ENCODE measurements at regions not wholly inside any gene's neighbourhood (a gene's known extent, or its start where the extent isn't known, plus 50 kb on each side); places are given as distances from the start of the nearest gene placed in this dataset.
A peak's percentile ranks its signal among the peaks of the same experiment; 100 is the strongest.

- DNase-seq (ENCODE audit: insufficient read length, low spot score, missing footprints), result no peak
- no peak overlapping the region for H2AFZ ChIP-seq (ENCODE audit: low read length)
- H3K4me3 ChIP-seq (ENCODE audit: insufficient read depth, low read length), result no peak overlapping the region
Observed at GRCh38 chr6:154673919-154674318, 59.3 kb upstream of the SCAF8 start.

DNA sequence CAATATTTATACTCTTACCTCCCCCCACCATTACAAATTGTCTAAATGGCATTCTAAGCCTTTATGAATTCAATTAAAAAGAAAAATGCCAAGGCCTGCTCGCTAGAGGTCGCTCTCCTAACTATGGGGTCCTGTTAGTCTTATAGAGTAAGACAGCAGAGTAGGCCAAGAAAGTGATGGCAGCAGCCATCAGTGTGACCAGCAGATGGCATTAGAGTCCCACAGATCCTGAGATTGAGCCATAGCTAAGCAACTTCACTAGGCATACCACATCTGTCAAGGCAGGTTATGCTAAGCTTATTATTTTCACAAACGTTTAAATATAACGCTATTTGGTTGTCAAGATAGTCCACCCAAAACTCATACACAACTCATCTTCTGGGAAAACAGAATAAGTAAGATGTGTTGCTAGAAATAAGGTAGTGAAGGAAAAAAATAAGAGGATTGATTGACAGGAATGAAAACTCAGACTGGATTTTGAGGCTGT lies 57.6 kb upstream of the SCAF8 start:
- H2AFZ ChIP-seq (ENCODE audit: low read length), result no peak overlapping the region
- no peaks in the 10 kb centered on the region for H4K20me1 ChIP-seq (ENCODE audit: insufficient read depth, low read length)
- H3K9me3 ChIP-seq (ENCODE audit: low read depth, low read length), result no peaks in the 10 kb centered on the region
- H3K4me2 ChIP-seq (ENCODE audit: insufficient read depth, low read length), result no peak overlapping the region
- H3K4me3 ChIP-seq (ENCODE audit: insufficient read depth, low read length), result no peak overlapping the region
- no peak overlapping the region for H3K27ac ChIP-seq (ENCODE audit: low read depth, low read length)
- H3K36me3 ChIP-seq (ENCODE audit: insufficient read depth, low read length), result no peaks in the 10 kb centered on the region
- DNase-seq (ENCODE audit: insufficient read length, low spot score, missing footprints), result peak; percentile 95
- no peaks in the 10 kb centered on the region for H3K4me1 ChIP-seq (ENCODE audit: insufficient read depth, low read length)
- H3K27me3 ChIP-seq (ENCODE audit: insufficient read depth, low read length), result peaks cover 2% of the 10 kb centered on the region
- no peaks in the 10 kb centered on the region for H3K79me2 ChIP-seq (ENCODE audit: insufficient read depth, low read length)
- TF ChIP-seq, protein P1, sequence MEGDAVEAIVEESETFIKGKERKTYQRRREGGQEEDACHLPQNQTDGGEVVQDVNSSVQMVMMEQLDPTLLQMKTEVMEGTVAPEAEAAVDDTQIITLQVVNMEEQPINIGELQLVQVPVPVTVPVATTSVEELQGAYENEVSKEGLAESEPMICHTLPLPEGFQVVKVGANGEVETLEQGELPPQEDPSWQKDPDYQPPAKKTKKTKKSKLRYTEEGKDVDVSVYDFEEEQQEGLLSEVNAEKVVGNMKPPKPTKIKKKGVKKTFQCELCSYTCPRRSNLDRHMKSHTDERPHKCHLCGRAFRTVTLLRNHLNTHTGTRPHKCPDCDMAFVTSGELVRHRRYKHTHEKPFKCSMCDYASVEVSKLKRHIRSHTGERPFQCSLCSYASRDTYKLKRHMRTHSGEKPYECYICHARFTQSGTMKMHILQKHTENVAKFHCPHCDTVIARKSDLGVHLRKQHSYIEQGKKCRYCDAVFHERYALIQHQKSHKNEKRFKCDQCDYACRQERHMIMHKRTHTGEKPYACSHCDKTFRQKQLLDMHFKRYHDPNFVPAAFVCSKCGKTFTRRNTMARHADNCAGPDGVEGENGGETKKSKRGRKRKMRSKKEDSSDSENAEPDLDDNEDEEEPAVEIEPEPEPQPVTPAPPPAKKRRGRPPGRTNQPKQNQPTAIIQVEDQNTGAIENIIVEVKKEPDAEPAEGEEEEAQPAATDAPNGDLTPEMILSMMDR (IDR thresholded peaks at IDR 0.05; ENCODE audit: extremely low read depth, low read depth, low read length), result peak; percentile 100

More at GRCh38 chr6:154673919-154674318, 59.3 kb upstream of the SCAF8 start:
- no peak overlapping the region for H3K27ac ChIP-seq (ENCODE audit: low read depth, low read length)
- H3K27me3 ChIP-seq (ENCODE audit: insufficient read depth, low read length), result peaks cover 2% of the 10 kb centered on the region
- TF ChIP-seq, protein P1 (IDR thresholded peaks at IDR 0.05; ENCODE audit: extremely low read depth, low read depth, low read length), result no peak
- no peaks in the 10 kb centered on the region for H4K20me1 ChIP-seq (ENCODE audit: insufficient read depth, low read length)
- no peak overlapping the region for H3K4me2 ChIP-seq (ENCODE audit: insufficient read depth, low read length)
- no peaks in the 10 kb centered on the region for H3K36me3 ChIP-seq (ENCODE audit: insufficient read depth, low read length)
- no peaks in the 10 kb centered on the region for H3K79me2 ChIP-seq (ENCODE audit: insufficient read depth, low read length)
- H3K9me3 ChIP-seq (ENCODE audit: low read depth, low read length), result no peaks in the 10 kb centered on the region
- H3K4me1 ChIP-seq (ENCODE audit: insufficient read depth, low read length), result no peaks in the 10 kb centered on the region

GRCh38 chr6:154682633-154683125 lies 50.5 kb upstream of the SCAF8 start:
- no peak overlapping the region for H3K4me3 ChIP-seq (ENCODE audit: insufficient read depth, low read length)
- TF ChIP-seq, protein P1 (IDR thresholded peaks at IDR 0.05; ENCODE audit: extremely low read depth, low read depth, low read length), result no peak
- H3K79me2 ChIP-seq (ENCODE audit: insufficient read depth, low read length), result no peaks in the 10 kb centered on the region
- DNase-seq (ENCODE audit: insufficient read length, low spot score, missing footprints), result no peak
- no peak overlapping the region for H3K27ac ChIP-seq (ENCODE audit: low read depth, low read length)
- H3K4me1 ChIP-seq (ENCODE audit: insufficient read depth, low read length), result peaks cover 6% of the 10 kb centered on the region
- H3K4me2 ChIP-seq (ENCODE audit: insufficient read depth, low read length), result no peak overlapping the region
- H4K20me1 ChIP-seq (ENCODE audit: insufficient read depth, low read length), result no peaks in the 10 kb centered on the region
- H3K9me3 ChIP-seq (ENCODE audit: low read depth, low read length), result no peaks in the 10 kb centered on the region
- no peaks in the 10 kb centered on the region for H3K27me3 ChIP-seq (ENCODE audit: insufficient read depth, low read length)
- no peaks in the 10 kb centered on the region for H3K36me3 ChIP-seq (ENCODE audit: insufficient read depth, low read length)
- H2AFZ ChIP-seq (ENCODE audit: low read length), result no peak overlapping the region
